GM19468 (cell line): ENCODE measurements at regions not wholly inside any gene's neighbourhood (a gene's known extent, or its start where the extent isn't known, plus 50 kb on each side); places are given as distances from the start of the nearest gene placed in this dataset.
"Not testable (repeated sequence)": the region's sequence is repeated elsewhere in the genome, so short reads cannot be mapped to it uniquely, and the experiment has no call there.

ENCODE experiments used
- ATAC-seq: cut with Tn5 transposase; IDR thresholded peaks from one replicate; pipeline ENCODE4 v1.9.1; 2021; ENCODE audit warnings: mild to moderate bottlenecking, moderate library complexity, moderate number of reproducible peaks; ENCODE audit not compliant: unreplicated experiment; ENCODE audit errors: extremely low read depth

DNA sequence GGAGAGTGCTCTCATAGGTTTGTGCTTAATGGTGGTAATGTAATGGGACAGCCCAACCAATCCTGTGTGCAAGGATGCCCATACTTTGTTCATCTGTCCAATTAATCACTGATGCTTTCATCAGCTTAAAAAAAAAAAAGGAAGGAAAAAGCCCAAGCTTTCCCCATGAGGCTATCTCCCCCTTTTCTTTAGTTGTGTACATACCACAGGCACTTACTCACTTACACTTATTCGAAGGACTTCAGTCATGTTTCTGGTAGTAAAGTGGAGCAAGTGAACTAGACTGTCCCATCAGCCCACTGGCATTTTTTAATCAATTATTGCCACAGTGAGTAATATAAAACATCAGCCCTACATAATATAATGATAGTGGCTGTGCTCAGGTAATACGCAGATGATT is 183.5 kb upstream of the UFM1 start:
- no peak for ATAC-seq

DNA sequence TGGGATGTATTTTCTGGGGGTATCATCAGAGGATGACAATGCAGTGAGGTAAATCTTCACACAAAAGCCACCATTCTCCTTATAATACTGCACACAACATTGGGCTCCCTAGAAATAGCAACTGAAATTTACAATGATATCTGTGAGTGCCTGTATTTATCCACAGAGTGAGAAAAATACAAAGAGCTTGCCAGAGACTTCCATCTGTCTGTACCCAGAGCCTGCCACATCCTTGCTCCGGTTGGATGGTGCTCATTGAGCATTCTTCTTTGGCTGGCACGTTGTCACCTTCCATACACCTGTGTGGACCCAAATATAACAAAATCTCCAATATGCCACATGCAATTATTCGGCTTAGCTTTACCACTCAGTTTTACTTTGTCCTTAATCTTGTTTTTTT is 189.5 kb upstream of the UFM1 start:
- ATAC-seq = no peak

DNA sequence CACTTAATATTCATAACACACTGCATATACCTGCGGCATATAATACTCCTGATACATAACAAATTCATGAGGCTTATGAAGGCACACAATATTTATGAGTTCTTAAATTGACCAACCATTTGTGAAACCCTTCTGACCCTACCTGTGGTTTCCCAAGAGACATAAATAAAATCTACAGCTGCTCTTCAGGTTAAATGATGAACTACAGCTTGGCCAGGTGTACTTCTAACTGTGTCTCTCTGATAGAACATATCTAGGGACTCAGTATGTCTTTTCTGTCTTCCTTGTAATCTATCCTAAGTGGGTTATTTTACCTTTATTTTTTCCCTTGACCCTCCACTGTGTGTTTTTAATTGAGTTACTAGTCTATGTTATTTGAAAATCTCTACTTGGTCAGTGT is 189.9 kb upstream of the UFM1 start:
- no peak for ATAC-seq

DNA sequence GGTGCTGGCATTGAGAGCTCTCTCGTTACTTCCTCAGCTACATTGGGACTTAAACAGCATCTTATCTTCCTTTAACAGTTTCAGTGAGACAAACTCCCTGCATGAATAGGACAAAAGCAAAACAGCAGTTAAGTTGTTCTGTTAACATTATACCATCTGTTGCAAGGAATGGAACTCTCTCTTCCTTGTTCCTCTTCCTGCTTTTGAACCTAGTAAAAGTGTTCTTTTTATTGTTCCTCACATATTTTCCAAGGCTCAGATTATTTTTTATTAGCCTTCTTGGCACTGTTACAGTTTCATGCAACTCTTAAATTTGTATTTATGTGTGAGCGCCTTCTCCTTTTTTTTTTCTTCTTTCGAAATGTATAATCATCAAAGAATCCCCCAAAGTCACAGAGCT is 202.6 kb upstream of the UFM1 start:
- ATAC-seq = no peak

DNA sequence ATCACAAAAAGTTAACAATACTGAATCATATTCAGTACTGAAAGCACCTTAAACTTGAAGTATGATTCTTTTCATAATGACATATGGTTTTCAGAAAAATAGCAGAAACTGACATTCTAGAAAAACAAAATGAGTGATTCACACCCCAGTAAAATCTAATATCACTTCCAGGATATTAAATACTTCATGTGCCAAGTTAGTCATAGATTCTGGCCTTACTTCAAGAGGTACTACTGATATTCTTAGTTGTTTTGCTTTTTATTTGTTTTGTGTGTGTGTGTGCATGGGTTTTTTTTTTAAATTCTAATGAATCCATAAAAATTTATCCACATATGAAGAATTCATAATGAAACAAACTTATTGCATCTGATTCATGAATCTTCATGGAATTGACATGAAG is 207.9 kb upstream of the UFM1 start:
- no peak for ATAC-seq

DNA sequence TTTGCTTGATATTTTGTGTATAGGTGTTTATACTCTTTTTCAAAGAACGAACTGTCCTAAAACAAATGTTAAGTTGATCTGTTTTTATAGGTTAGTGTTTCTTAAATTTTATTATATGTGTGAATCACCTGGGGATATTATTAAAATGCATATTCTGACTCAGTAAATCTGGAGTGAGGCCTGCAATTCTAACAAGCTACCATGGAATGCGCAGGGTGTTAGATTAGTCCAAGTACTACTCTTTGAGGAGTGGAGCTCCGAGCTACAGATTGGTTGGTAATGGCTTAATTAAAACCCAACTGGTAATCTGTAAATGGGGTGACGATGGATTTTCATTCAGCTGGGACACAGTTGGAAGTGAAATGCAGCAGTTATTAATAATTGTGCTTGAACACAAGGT is 214.1 kb upstream of the UFM1 start:
- no peak for ATAC-seq

DNA sequence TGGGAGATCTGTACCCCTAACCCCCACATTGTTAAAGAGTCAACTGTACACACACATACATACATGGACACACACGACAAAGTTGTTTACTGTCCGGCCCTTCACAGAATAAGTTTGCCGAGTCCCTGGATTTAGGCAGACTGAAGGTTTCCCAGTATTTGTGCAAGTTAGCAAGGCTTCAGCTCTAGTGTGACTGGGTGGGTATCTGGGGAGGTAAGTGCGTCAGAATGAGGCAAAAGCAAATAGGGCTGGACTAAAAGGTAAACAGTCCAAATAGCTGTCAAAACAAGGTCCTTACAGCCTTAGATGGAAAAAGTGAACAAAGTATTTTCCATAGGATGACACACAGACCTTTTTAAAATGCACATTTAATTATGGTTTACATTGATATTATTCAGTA is 228.4 kb upstream of the UFM1 start:
- no peak for ATAC-seq

DNA sequence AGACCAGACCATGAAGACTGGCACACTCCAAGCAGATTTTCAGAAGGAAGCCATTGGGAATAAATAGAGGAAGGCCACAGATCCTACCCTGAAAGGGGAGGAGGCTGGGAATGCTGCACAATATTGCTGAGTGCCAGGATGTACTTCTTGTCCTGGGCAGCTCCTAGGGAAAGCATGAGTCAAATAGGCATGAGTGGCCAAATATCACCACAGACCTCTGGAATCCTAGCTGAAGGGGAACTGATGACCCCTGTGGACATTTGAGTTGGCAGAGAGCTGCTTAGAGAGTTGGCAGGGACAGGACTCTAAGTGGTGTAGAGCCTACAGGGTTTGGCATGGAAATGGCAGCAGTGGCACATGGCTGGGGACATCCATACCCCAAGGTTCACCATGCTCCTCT is 234.3 kb upstream of the TRPC4 start:
- ATAC-seq = no peak

DNA sequence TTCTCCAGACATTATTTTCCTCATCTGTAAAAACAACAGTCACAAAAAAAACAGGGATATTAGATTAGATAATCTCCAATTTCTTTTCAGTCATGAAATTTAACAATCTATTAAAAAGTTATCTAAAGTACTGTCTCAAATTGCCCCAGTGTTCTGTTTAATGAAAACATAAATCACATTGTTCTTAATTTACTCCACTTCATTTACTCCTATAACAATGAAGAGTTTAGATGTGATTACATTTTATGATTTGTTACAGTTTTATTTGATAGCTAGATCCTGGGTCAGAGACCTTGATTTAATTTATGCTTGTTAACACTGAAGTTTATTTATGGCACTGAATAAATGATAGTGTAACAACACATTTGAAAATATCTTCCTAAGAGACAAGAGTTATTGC is 230.2 kb upstream of the TRPC4 start:
- ATAC-seq = no peak

DNA sequence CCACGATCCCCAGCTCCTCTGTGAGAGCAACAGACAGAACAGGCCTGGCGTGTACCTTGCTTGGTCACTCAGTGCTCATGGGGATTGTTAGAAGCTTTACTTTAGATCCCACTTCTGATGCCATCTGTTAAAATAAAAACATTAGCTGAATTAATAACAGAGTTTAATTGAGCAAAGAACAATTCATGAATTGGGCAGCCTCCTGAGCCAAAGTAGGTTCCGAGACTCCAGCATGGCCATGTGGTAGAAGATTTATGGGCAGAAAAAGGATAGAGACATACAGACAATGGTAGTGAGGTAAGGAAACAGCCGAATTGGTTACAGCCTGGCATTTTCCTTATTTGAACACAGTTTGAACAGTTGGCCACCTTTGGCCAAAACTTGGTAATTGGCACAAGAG is 223.9 kb upstream of the TRPC4 start:
- no peak for ATAC-seq

DNA sequence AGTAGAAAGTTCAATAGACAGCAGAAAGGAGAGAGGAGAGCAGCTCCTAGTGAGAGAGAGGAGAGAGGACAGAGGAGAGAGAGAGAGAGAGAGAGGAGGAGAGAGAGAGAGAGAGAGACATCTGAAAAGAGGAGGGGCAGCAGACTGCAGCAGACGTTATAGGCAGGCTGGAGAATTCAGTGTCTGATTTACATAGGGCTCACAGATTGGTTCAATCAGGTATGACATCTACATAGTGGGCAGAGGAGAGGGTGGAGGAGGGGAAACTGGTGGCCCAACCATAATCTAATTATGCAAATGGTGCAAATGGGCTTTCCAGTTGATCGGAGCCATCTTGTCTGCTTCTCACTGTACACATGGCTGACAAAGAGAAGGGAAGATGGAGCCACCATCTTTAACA is 221.3 kb upstream of the TRPC4 start:
- no peak for ATAC-seq

DNA sequence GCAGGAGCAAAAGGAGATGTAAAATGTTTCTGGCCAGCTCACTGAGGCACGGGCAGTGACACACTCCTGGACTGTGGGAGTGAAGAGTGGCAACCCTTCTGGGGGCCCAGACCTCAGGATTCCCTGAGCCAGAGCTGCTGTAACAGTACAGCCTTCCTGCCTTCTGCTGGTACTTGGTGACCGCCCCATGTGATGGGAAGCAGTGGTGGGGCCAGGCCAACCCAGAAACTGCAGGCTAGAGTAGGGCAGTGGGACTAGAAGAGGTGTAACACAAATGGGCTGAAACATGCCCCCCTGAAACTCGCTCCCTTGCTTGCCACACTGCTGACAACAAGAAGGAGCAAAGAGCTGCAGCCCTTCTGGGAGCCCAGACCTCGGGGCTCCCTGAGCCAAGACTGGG is 217.1 kb upstream of the TRPC4 start:
- ATAC-seq = no peak

DNA sequence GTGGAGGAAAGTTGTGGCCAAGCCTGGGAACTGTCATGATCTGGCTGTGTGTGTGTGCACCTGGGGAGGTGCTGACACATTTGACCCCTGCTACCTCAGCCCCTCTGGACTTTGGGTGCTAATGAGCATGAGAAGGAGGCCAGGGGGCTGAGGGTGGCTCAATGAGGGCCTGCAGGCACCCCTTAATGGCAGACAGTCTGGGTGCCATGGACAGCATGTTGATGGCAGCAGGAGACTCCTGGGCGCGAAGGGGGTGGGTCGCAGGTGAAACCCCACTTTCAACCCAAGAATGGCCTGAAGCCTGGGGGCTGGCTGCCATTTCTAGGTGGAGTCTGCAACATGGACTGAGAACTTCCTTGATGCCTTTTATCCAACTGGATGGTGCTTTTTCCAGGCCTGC is 216.4 kb upstream of the TRPC4 start:
- no peak for ATAC-seq

DNA sequence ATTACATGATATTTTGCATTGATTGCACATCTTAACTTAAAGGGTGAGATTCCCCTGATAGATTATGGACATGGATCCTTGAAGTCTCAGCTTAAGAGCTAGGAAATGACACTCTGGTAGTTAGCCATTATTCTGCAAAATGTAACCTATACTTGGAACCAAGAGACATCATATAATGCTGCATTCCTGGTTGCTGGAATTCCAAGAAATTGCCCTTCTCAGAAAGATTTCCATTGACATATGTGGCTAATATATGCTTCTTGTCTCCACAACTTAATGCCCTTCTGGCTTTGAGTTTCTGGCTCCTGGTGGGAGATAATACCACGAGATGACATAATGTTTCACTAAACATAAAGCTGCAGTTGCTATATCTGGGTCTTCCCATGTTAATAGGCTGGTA is 204.4 kb upstream of the TRPC4 start:
- no peak for ATAC-seq

DNA sequence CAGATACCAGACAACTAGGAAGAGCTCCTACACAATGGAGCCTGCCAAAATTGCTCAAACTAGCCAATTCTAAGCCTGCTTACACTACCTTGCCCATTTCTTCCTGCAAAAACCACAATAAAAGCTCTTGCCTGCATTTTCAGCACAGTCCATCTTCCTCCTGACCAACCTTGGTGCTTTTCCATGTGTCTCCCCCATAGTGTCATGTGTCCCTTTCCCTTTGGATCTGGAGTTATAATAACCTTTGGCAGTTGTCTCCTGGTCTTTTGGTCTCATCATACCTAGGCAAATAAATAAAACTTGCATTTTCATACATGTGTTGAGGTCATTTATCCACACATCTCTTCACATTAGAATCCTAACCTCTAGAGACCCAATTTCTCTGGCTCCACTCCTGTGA is 203.1 kb upstream of the TRPC4 start:
- ATAC-seq = no peak

DNA sequence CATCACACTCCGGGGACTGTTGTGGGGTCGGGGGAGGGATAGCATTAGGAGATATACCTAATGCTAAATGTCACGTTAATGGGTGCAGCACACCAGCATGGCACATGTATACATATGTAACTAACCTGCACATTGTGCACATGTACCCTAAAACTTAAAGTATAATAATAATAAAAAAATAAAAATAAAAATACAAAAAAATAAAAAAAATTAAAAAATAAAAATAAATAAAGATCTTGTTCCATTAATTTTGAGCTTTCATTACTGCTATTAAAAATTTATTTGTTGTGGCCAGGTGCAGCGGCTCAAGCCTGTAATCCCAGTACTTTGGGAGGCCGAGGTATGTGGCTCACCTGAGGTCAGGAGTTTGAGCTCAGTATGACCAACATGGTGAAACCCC is 201.8 kb upstream of the TRPC4 start:
- not testable (repeated sequence) for ATAC-seq

DNA sequence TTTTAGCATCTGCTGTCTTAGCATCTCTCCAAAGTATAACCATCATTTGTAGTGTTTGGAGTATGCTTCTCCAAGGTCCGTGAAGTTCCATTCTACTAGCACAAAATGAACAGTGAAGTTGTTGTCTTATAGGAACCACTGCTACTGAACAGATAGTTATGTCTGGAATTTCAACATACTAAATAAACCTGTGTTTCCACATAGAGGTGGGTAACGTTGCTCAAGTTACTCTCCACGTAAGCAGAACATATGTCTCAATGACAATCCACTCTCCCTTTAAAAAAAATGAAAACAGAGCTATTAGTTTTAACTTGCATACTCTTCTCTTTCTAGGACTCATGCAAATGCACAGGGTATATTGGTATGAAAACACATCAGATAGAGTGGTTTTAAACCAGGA is 184.3 kb upstream of the TRPC4 start:
- ATAC-seq = no peak

DNA sequence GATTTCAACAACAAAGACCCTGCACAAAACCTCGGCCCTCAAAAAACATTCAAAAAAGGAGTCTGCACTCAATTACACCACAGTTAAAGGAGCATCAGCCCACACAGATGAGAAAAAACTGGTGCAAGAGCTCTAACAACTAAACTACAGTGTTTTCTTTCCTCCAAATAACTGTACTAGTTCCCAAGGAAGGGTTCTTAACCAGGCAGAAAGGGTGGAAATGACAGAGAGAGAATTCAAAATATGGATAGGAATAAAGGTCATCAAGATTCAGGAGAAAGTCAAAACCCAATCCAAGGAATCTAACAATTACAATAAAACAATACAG is 176.4 kb upstream of the TRPC4 start:
- ATAC-seq = no peak

DNA sequence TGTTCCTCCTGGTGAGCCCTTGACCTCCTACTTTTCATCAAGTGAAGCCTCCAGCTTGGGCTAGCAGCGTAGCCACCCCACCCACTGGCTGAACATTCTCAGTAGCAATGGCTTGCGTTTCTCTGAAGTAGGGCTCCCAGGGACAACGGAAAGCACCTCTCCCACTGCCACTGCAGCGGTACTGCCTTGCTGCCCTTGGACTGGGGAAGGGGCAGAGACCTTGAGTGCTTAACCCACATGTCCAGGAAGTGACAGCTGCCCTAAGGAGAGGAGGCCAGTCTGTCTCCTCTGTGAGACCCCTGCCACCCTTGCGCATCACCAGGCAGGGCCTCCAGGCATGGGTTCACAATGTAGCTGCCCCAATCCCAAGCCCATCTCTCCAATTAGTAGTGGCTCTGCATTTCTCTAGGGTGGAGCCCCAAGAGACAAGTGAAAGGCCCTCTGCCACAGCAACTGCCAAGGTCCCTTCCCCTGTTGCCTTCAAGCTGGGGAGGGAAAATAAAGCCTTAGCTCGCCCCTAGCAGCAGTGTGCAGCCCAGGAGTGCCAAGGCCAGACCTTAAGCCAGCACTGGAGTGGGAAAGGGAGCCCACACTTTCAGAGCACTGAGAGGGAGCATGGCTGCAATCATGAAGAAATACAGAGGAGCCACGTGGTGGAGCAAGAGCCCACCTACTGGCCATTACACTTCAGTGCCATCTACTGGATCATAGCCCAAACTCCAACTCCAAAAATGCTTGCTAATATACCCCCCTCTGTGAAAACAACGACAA is 175.9 kb upstream of the TRPC4 start:
- no peak for ATAC-seq

DNA sequence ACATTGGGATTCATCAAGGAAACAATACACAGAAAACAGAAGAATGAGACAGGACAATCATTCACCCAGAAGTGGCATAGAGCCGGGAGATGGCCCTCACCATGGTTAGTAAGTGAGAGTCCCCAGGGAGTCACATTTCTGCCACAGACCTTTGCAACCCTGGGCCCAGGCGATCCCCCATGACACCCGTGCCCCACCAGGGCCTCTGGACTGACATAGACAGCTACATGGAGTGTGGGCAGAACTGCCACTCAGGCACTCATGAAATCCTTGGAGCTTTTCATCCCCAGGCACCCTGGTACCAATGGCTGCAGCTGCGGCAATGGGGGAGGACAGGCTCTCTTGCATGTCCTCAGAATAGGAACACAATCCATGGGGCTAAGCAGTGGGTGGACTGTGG is 174.5 kb upstream of the TRPC4 start:
- ATAC-seq = no peak

DNA sequence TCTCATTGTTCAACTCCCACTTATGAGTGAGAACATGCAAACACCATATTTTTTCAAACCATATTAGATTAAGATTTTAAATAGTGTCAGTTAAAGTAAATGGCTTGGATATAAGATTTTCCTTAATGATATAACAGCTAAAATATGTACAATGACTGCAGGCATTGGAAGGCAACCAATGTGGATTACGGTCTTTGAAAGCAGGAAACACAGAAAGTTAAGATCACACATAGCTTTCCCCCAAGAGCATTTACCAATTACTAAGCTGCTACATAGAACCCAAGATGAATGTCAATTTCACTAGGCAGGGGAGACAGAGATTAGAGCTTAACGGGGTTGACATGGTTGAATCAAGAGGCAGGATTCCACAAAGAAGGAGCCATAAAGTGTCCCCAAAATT is 173.2 kb upstream of the TRPC4 start:
- no peak for ATAC-seq

DNA sequence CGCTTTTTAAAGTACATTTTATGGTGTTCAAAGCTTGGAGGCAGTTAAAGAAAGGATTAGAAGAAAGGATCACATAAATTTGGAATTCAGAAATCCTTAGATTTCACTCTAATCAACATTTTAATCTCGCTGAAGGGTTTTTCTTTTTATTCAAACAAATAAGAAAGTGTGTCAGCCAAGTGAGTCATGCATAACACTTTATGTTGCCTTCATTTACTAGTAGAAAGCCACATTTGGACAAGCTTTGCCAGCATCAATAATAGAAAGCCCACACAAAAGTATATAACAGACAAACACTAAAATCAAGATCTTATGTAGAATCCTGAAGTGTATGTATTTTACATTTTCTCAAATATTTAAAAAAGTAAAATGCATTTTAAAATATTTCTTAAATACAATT is 154.9 kb upstream of the TRPC4 start:
- ATAC-seq = no peak

DNA sequence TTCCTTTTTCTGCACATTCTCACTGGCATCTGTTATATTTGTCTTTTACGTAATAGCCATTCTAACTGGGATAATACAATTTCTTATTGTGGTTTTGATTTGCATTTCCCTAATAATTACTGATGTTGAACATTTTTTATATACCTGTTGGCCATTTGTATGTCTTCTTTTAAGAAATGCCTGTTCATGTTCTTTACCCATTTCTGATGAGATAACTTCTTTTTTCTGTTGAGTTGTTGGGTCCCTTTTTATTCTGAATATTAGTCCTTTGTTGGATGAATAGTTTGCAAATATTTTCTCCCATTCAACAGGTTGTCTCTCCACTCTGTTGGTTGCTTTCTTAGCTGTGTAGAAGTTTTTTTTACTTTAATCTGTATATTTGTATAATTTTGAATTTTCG is 147.7 kb upstream of the TRPC4 start:
- ATAC-seq = no peak
